GM18499 (cell line): ENCODE measurements at regions not wholly inside any gene's neighbourhood (a gene's known extent, or its start where the extent isn't known, plus 50 kb on each side); places are given as distances from the start of the nearest gene placed in this dataset.
"Not testable (repeated sequence)": the region's sequence is repeated elsewhere in the genome, so short reads cannot be mapped to it uniquely, and the experiment has no call there.

ENCODE experiments used
- ATAC-seq: cut with Tn5 transposase; IDR thresholded peaks from one replicate; pipeline ENCODE4 v1.9.1; 2021; ENCODE audit warnings: moderate number of reproducible peaks; ENCODE audit not compliant: insufficient read depth, unreplicated experiment

- ATAC-seq, result no peak
Observed at GRCh38 chr2:215726070-215726469, 287.3 kb downstream of the MREG start.

DNA sequence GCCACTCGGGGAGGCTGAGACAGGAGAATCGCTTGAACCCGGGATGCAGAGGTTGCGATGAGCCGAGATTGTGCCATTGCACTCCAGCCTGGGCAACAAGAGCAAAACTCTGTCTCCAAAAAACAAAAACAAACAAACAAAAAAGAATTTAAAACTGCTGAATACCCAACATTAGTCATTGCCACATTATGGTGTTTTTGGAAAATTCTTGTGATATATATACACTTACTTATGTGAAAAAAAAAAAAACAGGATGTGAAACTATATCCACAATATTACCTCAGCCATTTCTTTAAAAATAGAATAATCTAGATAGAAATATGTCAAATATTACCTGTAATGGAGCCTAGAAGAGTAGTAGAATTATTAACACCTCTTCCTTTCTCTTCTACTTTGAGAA is 288.3 kb upstream of the FN1 start:
- ATAC-seq, result no peak

DNA sequence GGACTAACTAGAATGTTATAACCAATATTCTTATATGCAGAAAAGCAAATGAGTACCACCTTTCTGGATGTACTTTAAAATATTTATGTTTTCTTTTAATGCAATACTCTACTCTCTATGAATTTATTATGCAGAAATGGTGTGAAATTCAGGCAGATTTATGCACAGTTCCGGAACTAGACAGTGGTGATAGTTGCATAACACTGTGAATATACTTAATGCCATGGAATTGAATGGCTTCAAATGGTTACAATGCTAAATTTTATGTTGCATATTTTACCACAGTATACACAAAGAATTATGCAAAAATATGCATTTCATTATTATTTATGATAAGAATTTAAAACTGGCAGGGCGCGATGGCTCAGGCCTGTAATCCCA is 287.8 kb upstream of the FN1 start:
- ATAC-seq, result no peak

DNA sequence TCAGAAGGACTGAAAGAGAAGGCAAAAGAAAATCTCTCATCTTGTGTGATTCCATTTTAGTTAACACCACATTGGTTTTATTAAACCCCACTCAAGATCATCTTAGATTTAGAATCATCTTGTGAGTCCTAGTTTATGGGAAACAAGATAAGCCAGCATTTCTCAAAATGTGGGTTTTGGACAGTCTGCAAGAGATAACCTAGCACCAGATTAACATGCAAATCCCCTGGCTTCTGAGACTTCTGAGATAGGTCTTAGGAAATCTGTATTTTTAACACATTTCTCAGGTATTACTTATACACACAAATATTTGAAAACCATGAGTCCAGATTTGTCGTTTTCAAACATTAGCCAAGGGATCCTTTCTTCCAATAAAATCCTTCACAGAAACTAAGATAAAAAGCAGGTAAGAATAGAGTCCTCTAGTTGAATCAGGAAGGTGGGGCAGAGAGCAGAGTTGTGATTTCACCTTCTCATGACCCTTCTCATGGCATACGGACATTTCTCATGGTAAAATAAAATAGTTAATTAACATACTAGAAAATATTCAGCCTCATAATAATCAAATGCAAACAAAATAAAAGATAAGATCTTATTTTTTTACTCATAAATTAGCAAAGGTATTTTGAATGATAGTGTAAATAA is 287.2 kb upstream of the FN1 start:
- no peak for ATAC-seq

GRCh38 chr2:215722125-215722524 is 286.3 kb upstream of the FN1 start:
- ATAC-seq, result no peak

DNA sequence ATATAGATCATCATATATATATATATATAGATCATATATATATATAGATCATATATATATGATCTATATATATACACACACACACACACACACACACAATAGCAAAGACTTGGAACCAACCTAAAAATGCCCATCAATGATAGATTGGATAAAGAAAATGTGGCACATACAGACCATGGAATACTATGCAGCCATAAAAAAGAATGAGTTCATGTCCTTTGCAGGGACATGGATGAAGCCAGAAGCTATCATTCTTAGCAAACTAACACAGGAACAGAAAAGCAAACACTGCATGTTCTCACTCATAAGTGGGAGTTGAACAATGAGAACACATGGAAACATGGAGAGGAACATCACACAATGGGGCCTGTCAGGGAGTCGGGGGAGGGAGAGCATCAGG is 285.6 kb upstream of the FN1 start:
- ATAC-seq, result not testable (repeated sequence)

DNA sequence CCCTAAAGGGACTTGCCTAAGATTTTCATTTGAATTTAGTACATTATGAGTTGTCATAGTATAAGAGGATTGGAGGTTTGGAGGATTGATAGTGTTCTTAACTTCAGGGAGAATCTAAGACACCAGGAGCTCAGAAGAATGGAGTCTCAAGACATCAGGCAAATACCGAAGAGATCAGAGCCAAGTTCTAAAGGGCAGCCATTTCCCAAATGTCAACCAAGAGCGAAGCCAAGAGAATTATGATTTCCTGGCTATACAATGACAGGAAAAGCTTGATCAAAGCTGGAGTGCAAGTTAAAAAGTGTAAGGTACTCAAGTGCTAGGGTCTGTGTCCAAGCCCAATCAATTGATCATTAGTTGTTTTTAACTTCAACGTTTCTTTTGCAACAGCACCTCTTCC is 283.0 kb upstream of the FN1 start:
- ATAC-seq, result no peak

- ATAC-seq, result no peak
Observed at GRCh38 chr2:215718436-215718835, 282.6 kb upstream of the FN1 start.

DNA sequence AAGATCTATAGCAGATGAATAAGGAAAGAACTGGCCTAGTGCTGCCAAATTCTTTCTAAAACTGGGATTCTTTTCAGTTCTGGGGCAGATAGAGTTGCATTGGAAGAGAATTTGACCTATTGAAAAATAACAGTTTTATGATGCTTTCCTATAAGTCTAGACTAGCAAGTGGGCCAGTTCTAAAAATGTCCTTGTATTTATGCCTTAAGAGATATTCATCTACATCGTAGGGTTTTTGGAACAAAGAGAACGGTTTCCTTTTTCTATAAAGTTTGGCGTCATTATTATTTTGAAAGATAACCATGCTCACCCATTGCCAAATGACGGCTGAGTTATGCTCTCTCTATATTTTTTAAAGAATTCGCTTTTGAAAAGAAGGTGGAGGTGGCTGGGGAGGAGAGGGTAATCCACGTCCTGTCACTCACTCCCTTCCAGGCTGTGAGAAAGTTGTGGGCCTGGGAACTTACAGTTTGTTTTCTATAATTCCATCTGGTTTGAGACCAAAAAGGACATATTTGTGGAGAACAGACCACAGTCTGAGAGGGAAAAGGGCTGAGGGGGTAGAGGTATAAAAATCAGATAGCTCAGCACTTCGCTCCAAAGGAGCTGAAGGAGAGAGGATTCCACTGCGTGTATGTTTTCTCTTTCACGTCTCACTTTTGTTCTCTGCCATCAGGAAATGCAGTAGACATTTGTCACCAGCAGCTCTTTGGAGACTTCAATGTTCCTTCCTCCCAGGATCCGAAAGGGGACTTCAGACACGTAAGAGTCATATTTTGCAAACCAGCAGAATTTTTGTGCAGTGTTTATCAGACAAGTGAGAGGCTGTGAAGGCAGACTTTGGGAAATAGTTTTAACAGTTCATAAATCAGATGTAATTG is 281.9 kb upstream of the FN1 start:
- no peak for ATAC-seq

DNA sequence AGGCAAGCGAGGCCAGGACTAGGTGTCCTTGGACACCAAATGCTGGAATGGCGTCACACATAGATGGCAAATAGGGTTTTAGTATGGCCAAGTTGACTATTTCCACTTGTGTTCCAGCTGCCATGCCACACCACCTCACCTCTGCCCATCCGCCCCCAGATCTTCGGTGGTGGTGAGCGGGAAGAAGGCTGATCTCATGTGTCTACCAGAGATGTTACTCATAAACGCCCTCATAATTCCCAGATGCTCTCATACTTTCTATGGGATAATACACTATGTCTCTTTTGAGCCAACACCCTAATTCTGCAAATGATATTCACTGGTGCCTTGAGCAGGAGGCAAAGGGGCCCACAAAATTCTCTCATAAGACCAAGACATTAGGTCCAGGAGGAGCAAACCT is 281.1 kb upstream of the FN1 start:
- ATAC-seq, result no peak

DNA sequence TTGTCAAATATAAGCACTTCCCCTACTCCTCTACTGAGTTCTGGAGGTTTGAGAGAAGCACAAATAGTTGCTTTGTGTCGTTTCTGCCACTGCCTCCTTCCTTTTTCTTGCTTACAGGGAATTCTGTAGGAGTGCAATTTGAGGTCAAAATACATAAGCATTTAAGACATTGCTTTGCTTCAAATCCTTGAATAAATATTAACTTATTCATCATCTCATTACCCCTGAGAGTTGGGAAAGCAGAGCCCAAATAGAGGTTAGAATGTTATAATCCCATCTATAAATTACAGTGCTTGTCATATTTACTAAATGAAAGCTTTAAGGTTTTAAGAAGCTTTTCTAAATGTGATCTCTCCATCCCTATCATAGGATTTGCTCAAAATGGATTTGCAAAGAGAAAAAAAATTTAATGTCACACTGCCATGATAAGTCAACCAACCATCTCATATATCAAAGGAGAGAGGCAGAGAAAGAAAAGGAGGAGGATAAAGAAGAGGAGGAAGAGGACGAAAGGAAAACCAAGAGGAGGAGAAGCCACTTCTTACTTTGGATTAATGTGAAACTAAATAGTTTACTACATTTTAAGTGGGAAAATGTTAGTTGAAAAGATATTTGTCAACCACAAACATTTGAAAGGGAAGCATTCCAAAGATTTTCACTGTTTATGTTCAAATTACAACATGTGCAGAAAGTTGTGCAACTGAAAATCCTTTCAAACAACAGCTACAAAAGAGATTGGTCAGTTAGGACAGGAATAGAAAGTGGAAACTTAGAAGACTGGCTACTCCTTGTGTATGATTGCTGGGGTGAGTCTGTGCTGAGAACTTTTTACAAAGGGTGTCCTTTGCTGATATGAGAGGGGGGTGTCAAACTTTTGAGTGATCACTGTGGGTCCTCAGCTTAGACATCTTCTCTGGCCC is 277.3 kb upstream of the FN1 start:
- ATAC-seq, result no peak

DNA sequence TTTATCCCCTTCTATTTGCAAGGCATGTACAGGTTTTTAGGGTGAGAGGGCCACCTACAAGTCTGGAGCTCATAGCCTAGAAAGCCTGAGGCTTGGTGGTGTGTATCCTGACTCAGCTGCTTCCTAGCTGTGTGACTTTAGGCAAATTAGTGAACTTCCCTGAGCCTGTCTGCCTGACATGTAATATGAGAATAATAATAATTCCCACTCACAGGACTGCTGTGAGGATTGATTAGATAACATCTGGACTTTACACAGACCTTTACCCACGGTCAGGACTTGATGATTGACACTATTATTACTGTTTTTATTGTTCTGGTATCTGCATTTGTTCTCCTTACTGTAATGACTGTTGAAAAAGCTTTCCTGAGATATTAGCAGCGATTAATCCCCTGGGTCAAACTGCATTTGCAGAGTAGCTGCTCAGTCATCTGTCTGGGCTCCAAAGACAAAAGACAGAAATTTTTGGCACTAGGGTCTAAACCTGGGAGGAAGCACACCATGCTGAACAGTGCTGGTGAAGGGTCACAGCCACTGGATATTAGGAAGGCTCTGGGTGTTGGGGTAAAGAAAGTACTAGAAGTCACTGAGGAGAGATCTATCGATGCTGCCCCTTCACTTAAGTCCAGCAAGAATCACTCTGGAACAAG is 276.5 kb upstream of the FN1 start:
- ATAC-seq, result no peak

- no peak for ATAC-seq
Observed at GRCh38 chr2:215711471-215712034, 275.7 kb upstream of the FN1 start.

- no peak for ATAC-seq
Observed at GRCh38 chr2:215707608-215708007, 271.7 kb upstream of the FN1 start.

DNA sequence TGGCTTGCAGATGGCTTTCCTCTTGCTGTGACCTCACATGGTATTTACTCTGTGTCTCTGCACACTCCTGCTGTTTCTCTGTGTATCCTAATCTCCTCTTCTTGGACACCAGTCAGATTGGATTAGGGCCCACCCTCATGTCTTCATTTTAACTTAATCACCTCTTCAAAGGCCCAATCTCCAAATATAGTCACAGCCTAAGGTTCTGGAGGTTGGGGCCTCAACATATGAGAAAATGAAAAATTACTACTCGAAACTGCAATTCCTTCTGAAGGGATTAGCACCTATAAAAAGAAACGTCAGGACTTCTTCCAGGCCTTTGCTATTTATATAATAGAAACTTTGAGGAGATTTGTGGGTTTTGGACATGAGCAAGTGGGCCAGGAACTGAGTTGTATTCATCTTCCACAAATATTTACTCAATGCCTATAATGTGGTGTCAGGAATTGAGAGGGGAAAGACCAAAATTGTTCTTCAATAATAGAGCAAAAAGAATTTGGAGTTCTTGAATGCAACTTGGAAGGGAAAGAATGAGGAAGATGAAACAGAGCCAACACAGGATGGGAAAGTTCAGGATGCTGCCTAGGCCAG is 270.0 kb upstream of the FN1 start:
- ATAC-seq, result no peak

DNA sequence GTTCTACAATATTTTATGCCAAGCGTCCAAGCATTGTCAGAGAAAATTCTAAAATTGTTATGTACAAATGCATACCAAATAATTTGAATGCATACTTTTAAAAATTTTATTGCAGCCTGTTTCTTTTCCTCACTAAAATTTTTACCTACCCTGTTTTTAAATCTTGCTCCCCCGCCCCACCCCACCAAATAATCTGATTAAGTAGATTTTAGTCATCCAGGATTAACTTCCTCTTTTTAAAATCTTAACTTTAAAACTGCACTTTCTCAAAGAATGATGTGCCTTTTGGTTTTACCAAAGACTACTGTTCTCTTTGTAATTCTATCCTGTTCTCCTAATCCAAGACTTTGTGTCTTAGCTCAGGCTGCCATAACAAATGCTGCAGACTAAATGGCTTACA is 269.4 kb upstream of the FN1 start:
- no peak for ATAC-seq

- ATAC-seq, result no peak
Observed at GRCh38 chr2:215702116-215702902, 266.4 kb upstream of the FN1 start.

GRCh38 chr2:215699700-215700538 is 264.1 kb upstream of the FN1 start:
- ATAC-seq, result no peak
